Activated T-cell treated with anti-CD3 and anti-CD28 coated beads, Interleukin-2, amount 50 U/mL, for 48 hours (primary cell): ENCODE measurements at regions not wholly inside any gene's neighbourhood (a gene's known extent, or its start where the extent isn't known, plus 50 kb on each side); places are given as distances from the start of the nearest gene placed in this dataset.

Experiments
- DNase-seq, 2 experiments: peaks; one replicate each; pipeline ENCODE4 v3.0.0-alpha.2; 2020

GRCh38 chr6:154561750-154562149 is 51.3 kb upstream of the CNKSR3 start:
- no peak for DNase-seq

DNA sequence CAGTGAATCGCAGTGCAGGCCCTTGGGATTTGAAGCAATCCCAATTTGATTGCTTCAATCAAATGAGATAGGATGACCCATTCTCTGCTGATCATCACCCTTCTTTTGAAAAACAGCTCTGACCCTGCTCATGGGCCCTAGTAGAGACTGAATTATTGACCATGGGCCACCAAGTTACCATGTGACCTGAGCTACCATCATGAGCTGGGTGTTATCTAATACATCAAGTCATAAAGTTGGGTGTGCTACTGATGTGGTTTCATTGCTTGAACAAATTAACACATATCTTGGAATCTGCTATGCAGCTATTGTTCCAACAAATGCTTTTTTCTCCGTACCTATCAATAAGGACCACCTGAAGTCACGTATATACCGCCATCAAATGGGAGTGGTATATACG is 54.8 kb upstream of the CNKSR3 start:
- DNase-seq, result no peak

GRCh38 chr6:154566866-154567265 is 56.4 kb upstream of the CNKSR3 start:
- no peak for DNase-seq

- no peak for DNase-seq
These were observed 57.3 kb upstream of the CNKSR3 start for GRCh38 chr6:154567695-154568220.

DNA sequence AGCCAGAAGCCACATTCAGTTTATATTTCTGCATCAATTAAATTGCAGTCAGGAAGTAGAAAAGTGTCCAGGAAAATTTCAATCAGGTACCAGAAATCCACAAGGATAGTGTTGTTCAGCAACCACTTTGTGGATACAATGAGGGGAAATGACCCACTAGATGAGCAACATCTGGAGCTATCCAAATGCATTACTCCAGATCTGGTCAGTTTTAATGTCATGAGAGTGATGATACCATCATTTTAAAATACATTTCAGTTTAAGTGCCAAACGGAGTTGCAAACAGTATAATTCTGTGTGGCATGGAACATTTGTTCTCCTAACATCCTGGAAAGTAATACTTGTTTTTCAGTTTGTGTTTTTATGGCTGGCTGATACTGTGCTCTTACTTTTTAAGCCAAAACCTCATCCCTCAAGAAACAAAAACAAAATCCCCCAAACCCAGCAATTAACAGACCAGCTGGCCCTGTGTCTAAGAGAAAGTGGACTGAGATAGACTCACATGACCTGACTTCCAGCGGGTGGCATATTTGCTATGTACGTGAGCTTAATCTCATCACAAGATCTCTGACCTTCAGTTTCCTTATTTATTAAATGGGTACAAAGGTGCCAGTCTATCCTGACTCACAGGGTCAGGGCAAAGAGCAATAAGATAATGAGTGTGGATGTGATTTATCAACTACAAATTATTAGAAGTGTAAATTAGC is 58.8 kb upstream of the CNKSR3 start:
- DNase-seq, result no peak

GRCh38 chr6:154570505-154570904 is 60.0 kb upstream of the CNKSR3 start:
- no peak for DNase-seq

GRCh38 chr6:154572556-154572955 is 62.1 kb upstream of the CNKSR3 start:
- DNase-seq, result no peak

GRCh38 chr6:154578004-154578559 is 67.6 kb upstream of the CNKSR3 start:
- no peak for DNase-seq

DNA sequence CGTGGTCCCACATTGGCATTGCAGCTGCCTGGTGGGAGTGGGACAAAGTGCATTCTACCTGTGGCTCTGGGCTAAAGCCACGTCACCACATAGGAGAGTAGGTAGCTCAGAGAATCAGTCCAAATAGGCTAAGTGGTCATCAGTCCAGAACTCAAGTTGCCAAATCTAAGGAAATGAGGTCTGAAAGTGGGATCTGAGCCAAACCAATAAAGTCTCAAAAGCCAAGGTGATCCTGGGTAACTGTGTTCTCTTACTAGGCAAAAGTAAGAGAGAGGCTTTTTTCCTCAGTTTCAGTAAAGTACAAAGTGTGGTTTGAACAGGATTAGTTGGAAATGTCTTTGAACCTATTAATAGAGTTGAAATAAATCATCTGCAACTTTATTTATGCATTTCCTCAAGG is 68.6 kb upstream of the CNKSR3 start:
- no peak for DNase-seq

GRCh38 chr6:154579485-154579884 is 69.0 kb upstream of the CNKSR3 start:
- no peak for DNase-seq

- no peak for DNase-seq
These were observed 70.1 kb upstream of the CNKSR3 start for GRCh38 chr6:154580397-154581135.

- no peak for DNase-seq
These were observed 72.2 kb upstream of the CNKSR3 start for GRCh38 chr6:154582696-154583095.

DNA sequence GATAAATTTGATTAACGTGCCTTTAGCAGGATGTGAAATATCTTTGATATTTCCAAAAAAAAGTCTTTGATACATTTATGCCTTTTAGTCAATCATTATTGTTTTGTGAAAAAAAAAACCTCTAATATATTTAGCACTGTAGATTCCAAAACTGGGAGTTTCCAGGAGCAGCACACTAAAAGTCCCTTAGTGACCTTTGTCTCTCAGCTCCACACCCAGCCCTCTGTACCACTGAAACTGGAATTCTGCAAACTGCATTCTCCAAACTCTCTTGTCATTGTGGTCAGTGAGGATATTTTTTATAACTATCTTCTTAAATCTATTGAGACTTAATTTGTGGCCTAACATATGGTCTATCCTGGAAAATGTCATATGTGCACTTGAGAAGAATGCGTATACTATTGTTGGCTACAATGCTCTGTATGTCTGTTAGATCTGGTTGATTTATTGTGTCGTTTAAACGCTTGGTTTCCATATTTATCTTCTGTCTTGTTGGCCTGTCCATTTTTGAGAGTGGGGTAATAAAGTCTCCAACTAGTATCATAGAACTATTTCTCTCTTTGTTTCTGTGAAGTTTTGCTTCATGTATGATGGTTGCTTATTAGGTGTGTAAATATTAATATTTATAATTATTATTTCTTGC is 73.2 kb upstream of the CNKSR3 start:
- no peak for DNase-seq

- no peak for DNase-seq
These were observed 80.3 kb upstream of the CNKSR3 start for GRCh38 chr6:154590756-154591155.

DNA sequence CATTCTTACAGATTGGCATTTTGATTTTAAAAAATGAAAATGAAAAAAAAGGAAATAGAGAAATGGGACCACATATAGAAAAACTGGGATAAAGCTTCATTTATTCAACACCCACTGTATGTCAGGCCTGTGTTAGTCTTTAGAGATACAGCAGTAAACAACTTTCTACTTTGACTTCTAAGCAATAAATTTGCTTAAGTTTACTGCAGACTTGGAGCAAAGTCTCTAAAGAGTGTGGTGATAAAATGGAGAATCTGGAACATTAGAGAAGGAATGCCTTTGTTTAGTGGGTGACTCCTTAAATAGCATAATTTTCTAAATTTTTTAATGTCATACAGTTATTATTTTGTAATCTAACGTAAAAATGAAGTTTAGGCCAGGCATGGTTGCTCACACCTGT is 80.7 kb upstream of the CNKSR3 start:
- DNase-seq, result no peak

- DNase-seq, result no peak
These were observed 81.8 kb upstream of the CNKSR3 start for GRCh38 chr6:154592199-154592860.

DNA sequence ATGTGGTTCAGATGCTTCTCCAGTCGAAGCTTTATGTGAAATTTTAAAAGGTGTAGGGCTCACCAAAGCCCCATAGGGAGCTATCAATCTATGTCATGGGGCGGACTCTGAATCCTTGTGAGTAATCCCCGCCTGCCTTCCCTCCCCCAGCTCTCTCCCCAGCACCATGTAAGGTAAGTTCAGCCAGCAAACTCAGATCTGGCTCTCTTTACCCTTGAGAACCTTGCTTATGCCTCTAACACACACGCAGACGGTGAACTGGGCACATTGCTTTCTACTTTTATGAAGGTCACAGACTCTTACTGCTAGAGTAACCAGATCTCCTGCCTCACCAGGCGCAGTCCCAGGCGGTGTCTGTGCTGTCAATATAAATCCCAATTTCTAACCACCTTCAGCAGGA is 82.6 kb upstream of the CNKSR3 start:
- no peak for DNase-seq

GRCh38 chr6:154594496-154595198 is 84.2 kb upstream of the CNKSR3 start:
- no peak for DNase-seq

DNA sequence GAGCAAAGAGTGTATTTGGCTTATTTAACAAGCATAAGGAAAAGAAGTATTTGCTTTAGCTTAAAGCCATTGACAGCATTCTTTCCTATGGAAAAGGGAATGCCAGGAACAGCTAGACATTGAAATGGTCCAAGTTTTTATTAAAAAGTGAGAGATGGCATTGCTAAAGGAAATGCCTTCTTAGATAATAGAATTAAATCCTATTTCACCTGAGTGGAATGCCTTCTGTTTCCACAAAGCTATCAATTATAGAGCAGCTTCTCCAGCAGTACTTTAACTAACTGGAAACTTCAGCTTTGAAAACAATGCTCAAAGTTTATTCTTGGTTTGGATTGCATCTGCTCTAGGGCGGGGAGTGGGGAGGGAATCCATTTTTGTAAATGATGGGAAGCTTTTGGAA is 85.1 kb upstream of the CNKSR3 start:
- DNase-seq, result no peak

DNA sequence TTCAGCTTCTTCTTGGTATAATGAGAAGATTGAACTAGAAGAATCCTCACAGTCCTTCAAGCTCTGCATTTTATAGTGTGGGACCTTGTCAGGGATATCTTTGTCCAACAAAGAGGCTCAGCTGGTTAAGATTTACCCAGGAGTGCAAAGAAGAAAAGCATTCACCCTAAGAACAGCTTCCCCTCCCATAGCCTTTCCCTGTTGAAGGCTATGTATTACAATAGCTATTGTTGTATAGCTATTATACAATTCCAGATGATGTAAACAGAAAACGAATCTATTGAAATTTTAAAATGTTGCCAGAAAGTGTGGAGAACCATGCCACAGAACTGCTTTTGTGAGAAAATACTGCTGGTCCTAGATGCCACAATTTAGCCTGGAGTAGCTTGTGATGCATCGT is 85.5 kb upstream of the CNKSR3 start:
- no peak for DNase-seq

DNA sequence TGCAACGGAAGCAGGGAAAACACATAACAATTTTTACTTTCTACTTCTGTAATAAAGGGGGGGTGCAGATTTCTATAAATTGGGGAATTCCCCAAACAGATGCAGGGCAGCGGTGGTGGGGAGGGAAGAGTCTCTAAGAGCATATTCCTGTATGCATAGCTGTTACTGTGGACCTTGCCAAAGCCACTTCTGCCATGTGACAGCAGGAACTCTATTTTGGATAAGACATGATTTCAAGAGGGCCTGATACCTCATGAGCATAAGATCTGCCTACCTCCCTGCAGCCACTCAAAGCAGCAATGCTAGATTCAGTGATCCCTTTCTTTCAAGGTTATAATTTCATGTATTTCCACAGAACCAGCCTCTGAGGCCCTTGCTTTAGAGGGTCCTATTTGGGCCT is 86.2 kb upstream of the CNKSR3 start:
- DNase-seq, result no peak

- DNase-seq, result no peak
These were observed 87.9 kb upstream of the CNKSR3 start for GRCh38 chr6:154598399-154598798.
